Astrocyte of the spinal cord (primary cell): ENCODE measurements at regions not wholly inside any gene's neighbourhood (a gene's known extent, or its start where the extent isn't known, plus 50 kb on each side); places are given as distances from the start of the nearest gene placed in this dataset.

Source experiments
- DNase-seq: peaks from one replicate; pipeline ENCODE4 v3.0.0; 2011; ENCODE audit warnings: low read depth, low spot score
- H3K4me3 ChIP-seq: 2 replicates; pipeline ENCODE4 v1.5.1; 2011; ENCODE audit warnings: low read depth, mild to moderate bottlenecking, low read length, moderate library complexity
- CTCF ChIP-seq: IDR thresholded peaks from 2 replicates; pipeline ENCODE4 v1.5.1; 2012; ENCODE audit warnings: low read depth, mild to moderate bottlenecking, low read length, inconsistent platforms
- in situ Hi-C: cut with HindIII; loops from 2 replicates; pipeline ENCODE4 v1.10.0; 2017; ENCODE audit warnings: low sequenced_read_pairs

- in situ Hi-C loops: no loop called here
- TF ChIP-seq CTCF: no peak
These were observed 72.2 kb upstream of the SPTLC1 start for GRCh38 chr9:92187390-92187789.

GRCh38 chr9:92186631-92187030 lies 71.4 kb upstream of the SPTLC1 start:
- no peak for TF ChIP-seq CTCF
- in situ Hi-C loops: no loop called here
- no peak overlapping the region for H3K4me3 ChIP-seq
- DNase-seq: no peak

More at GRCh38 chr9:92187390-92187789, 72.2 kb upstream of the SPTLC1 start:
- no peak overlapping the region for H3K4me3 ChIP-seq
- DNase-seq: no peak

- no peak for DNase-seq
- no peak for TF ChIP-seq CTCF
- H3K4me3 ChIP-seq: no peak overlapping the region
- in situ Hi-C loops: no loop called here
These were observed 70.5 kb upstream of the SPTLC1 start for GRCh38 chr9:92185681-92186080.

- H3K4me3 ChIP-seq: no peak overlapping the region
- no peak for DNase-seq
- no peak for TF ChIP-seq CTCF
- in situ Hi-C loops: no loop called here
These were observed 69.9 kb upstream of the SPTLC1 start for GRCh38 chr9:92185096-92185495.

- H3K4me3 ChIP-seq: no peak overlapping the region
- in situ Hi-C loops: no loop called here
- DNase-seq: no peak
- no peak for TF ChIP-seq CTCF
These were observed 68.9 kb upstream of the SPTLC1 start for GRCh38 chr9:92184041-92184564.

- no peak overlapping the region for H3K4me3 ChIP-seq
- in situ Hi-C loops: no loop called here
- TF ChIP-seq CTCF: no peak
- DNase-seq: no peak
These were observed 68.2 kb upstream of the SPTLC1 start for GRCh38 chr9:92183449-92183848.

GRCh38 chr9:92181296-92181695 lies 66.1 kb upstream of the SPTLC1 start:
- DNase-seq: no peak
- no peak for TF ChIP-seq CTCF
- in situ Hi-C loops: no loop called here
- no peak overlapping the region for H3K4me3 ChIP-seq
